H1 (cell line): ENCODE measurements at regions not wholly inside any gene's neighbourhood (a gene's known extent, or its start where the extent isn't known, plus 50 kb on each side); places are given as distances from the start of the nearest gene placed in this dataset.

Experiments used
- CTCF ChIA-PET: fragments of 300-600 bp; sonication (Branson Sonifier 250); formaldehyde crosslinking; loops from one replicate; lab custom pipeline; 2021; ENCODE audit not compliant: partially characterized antibody; lab: Charles Lee
- POLR2A ChIA-PET: fragments of 300-600 bp; sonication (Branson Sonifier 250); formaldehyde crosslinking; loops from one replicate; lab custom pipeline; 2021; ENCODE audit warnings: inconsistent platforms; ENCODE audit not compliant: partially characterized antibody; lab: Charles Lee
- DNase-seq, 2 experiments: peaks; one replicate each; pipeline versions ENCODE4 v3.0.0 to v3.0.0-alpha.2; 2010 to 2022; ENCODE audit warnings: low spot score in 2 of 2, low read depth in 1 of 2, mixed read lengths in 1 of 2
- FAIRE-seq: peaks from 2 replicates; lab custom pipeline; 2011; peaks lifted over from hg19 to GRCh38; lab: Jason Lieb, UNC
- H2AFZ ChIP-seq: 2 replicates; pipeline ENCODE4 v1.8.1; 2012; ENCODE audit warnings: low read length, inconsistent platforms
- H2AK5ac ChIP-seq: 2 replicates; pipeline ENCODE4 v1.6.1; 2013; ENCODE audit warnings: low read depth, low read length
- H2BK120ac ChIP-seq: replicated peaks from 2 replicates; pipeline ENCODE3; 2013; ENCODE audit warnings: low read depth, low read length, inconsistent platforms
- H2BK12ac ChIP-seq: 2 replicates; pipeline ENCODE4 v1.6.1; 2013; ENCODE audit warnings: low read depth, low read length
- H2BK15ac ChIP-seq: 2 replicates; pipeline ENCODE4 v1.6.1; 2013; ENCODE audit warnings: low read length
- H2BK20ac ChIP-seq: 2 replicates; pipeline ENCODE4 v1.6.1; 2013; ENCODE audit warnings: low read length
- H2BK5ac ChIP-seq: 2 replicates; pipeline ENCODE4 v1.6.1; 2013; ENCODE audit warnings: low read depth, low read length
- H3K14ac ChIP-seq: 2 replicates; pipeline ENCODE4 v1.6.1; 2013; ENCODE audit warnings: inconsistent platforms; ENCODE audit not compliant: insufficient read length
- H3K18ac ChIP-seq: 2 replicates; pipeline ENCODE4 v1.6.1; 2013; ENCODE audit warnings: low read length; ENCODE audit errors: extremely low read depth
- H3K23ac ChIP-seq: 2 replicates; pipeline ENCODE4 v1.6.1; 2013; ENCODE audit warnings: inconsistent platforms; ENCODE audit not compliant: insufficient read length
- H3K23me2 ChIP-seq: 2 replicates; pipeline ENCODE4 v1.6.1; 2013; ENCODE audit warnings: low read depth, low read length
- H3K27ac ChIP-seq: 2 replicates; pipeline ENCODE4 v1.6.1; 2011; ENCODE audit warnings: low read depth, low read length, inconsistent platforms
- H3K27me3 ChIP-seq, 4 experiments: replicated peaks in 1 of 4; 1 replicate in 1 of 4; 2 replicates in 3 of 4; pipeline versions ENCODE4 v1.6.1 to v1.8.1; 2011 to 2013; ENCODE audit warnings: low read length in 3 of 4, mild to moderate bottlenecking in 3 of 4, inconsistent platforms in 2 of 4, mixed read lengths in 2 of 4, moderate library complexity in 1 of 4; ENCODE audit not compliant: control insufficient read depth in 3 of 4, insufficient read depth in 3 of 4; ENCODE audit errors: extremely low read depth in 1 of 4
- H3K36me3 ChIP-seq, 4 experiments: 2 replicates each; pipeline versions ENCODE4 v1.6.1 to v1.8.1; 2011 to 2013; ENCODE audit warnings: mild to moderate bottlenecking in 4 of 4, low read length in 3 of 4, moderate library complexity in 2 of 4, control low read depth in 1 of 4, inconsistent platforms in 1 of 4; ENCODE audit not compliant: insufficient read depth in 4 of 4, control insufficient read depth in 2 of 4
- H3K4ac ChIP-seq: replicated peaks from 2 replicates; pipeline ENCODE3; 2013; ENCODE audit warnings: low read length, low read depth, mixed read lengths, inconsistent platforms; ENCODE audit not compliant: insufficient read length
- H3K4me1 ChIP-seq, 4 experiments: replicated peaks in 1 of 4; 1 replicate in 1 of 4; 2 replicates in 3 of 4; pipeline versions ENCODE4 v1.6.1 to v1.8.1; 2011 to 2013; ENCODE audit warnings: low read length in 3 of 4, inconsistent platforms in 2 of 4, mixed read lengths in 1 of 4; ENCODE audit not compliant: insufficient read depth in 4 of 4, control insufficient read depth in 3 of 4
- H3K4me2 ChIP-seq, 2 experiments: 2 replicates each; pipeline versions ENCODE4 v1.6.1 to v1.8.1; 2011 to 2013; ENCODE audit warnings: low read depth in 2 of 2, low read length in 2 of 2, control low read depth in 1 of 2, inconsistent platforms in 1 of 2, mild to moderate bottlenecking in 1 of 2; ENCODE audit not compliant: insufficient read depth in 1 of 2
- H3K4me3 ChIP-seq, 4 experiments: fragments of 200-600, 300-600 bp in 1 of 4; sonication (generic), shearing (Covaris generic), sonication (Bioruptor Twin) in 1 of 4; 2 replicates each; pipeline versions ENCODE4 v1.5.1 to v1.8.1; 2011 to 2016; ENCODE audit warnings: low read length in 4 of 4, low read depth in 3 of 4, control low read depth in 2 of 4, inconsistent platforms in 2 of 4, mild to moderate bottlenecking in 2 of 4, mixed read lengths in 1 of 4, moderate library complexity in 1 of 4; ENCODE audit not compliant: insufficient read depth in 2 of 4; ENCODE audit errors: extremely low read depth in 1 of 4
- H3K56ac ChIP-seq: replicated peaks from 2 replicates; pipeline ENCODE3; 2013; ENCODE audit warnings: low read depth, mild to moderate bottlenecking, mixed read lengths, low read length, inconsistent platforms; ENCODE audit not compliant: insufficient read length
- H3K79me1 ChIP-seq: 2 replicates; pipeline ENCODE4 v1.6.1; 2013; ENCODE audit warnings: low read depth, low read length, control low read depth
- H3K79me2 ChIP-seq, 2 experiments: 2 replicates each; pipeline versions ENCODE4 v1.6.1 to v1.8.1; 2012 to 2013; ENCODE audit warnings: low read length in 2 of 2, mild to moderate bottlenecking in 2 of 2, inconsistent platforms in 1 of 2; ENCODE audit not compliant: insufficient read depth in 2 of 2, control insufficient read depth in 1 of 2
- H3K9ac ChIP-seq, 4 experiments: replicated peaks in 1 of 4; 1 replicate in 1 of 4; 2 replicates in 3 of 4; pipeline versions ENCODE4 v1.6.1 to v1.8.1; 2011 to 2013; ENCODE audit warnings: low read depth in 3 of 4, low read length in 3 of 4, control low read depth in 2 of 4, mild to moderate bottlenecking in 2 of 4, moderate library complexity in 2 of 4, inconsistent platforms in 1 of 4; ENCODE audit errors: extremely low read depth in 1 of 4
- H3K9me3 ChIP-seq, 2 experiments: 2 replicates each; pipeline versions ENCODE4 v1.6.1 to v1.8.1; 2012 to 2013; ENCODE audit warnings: mild to moderate bottlenecking in 2 of 2, moderate library complexity in 2 of 2, control low read depth in 1 of 2, inconsistent platforms in 1 of 2, low read depth in 1 of 2, low read length in 1 of 2, mixed read lengths in 1 of 2; ENCODE audit not compliant: insufficient read depth in 2 of 2
- H4K20me1 ChIP-seq, 2 experiments: replicated peaks in 1 of 2; 2 replicates each; pipeline versions ENCODE3 to v1.8.1; 2011 to 2013; ENCODE audit warnings: inconsistent platforms in 2 of 2, low read length in 2 of 2, mild to moderate bottlenecking in 1 of 2; ENCODE audit not compliant: insufficient read depth in 2 of 2, control insufficient read depth in 1 of 2
- H4K5ac ChIP-seq: 2 replicates; pipeline ENCODE4 v1.6.1; 2013; ENCODE audit warnings: low read length, low read depth, mixed read lengths, inconsistent platforms; ENCODE audit not compliant: insufficient read length
- H4K8ac ChIP-seq: 2 replicates; pipeline ENCODE4 v1.8.0; 2013; ENCODE audit warnings: mild to moderate bottlenecking, moderate library complexity, low read length, inconsistent platforms; ENCODE audit not compliant: insufficient read depth; ENCODE audit errors: extremely low read depth
- H4K91ac ChIP-seq: replicated peaks from 2 replicates; pipeline ENCODE3; 2013; ENCODE audit warnings: low read length, mixed read lengths, inconsistent platforms; ENCODE audit not compliant: insufficient read length
- CHD2 ChIP-seq: IDR thresholded peaks from 2 replicates; pipeline ENCODE4 v1.6.1; 2012; ENCODE audit warnings: low read length, improper control_type of control experiment
- JUND ChIP-seq: IDR thresholded peaks from 2 replicates; pipeline ENCODE4 v1.6.1; 2011; ENCODE audit warnings: mild to moderate bottlenecking, improper control_type of control experiment, low read length
- TAF7 ChIP-seq: optimal IDR thresholded peaks from 2 replicates; pipeline ENCODE3; 2011; ENCODE audit warnings: low read depth, mild to moderate bottlenecking, inconsistent platforms, low read length, moderate library complexity, borderline replicate concordance
- WGBS, 2 experiments: shearing (Covaris generic) in 1 of 2; methylation state at CpG; one replicate each; pipeline versions ENCODE4 v1.1.6 to v1.1.7; 2013 to 2015; ENCODE audit warnings: low lambda C conversion rate in 2 of 2, mixed read lengths in 2 of 2, inconsistent platforms in 1 of 2, low coverage in 1 of 2, missing lambda C conversion rate in 1 of 2; ENCODE audit not compliant: insufficient replicate concordance in 2 of 2, insufficient coverage in 1 of 2, insufficient read length in 1 of 2; ENCODE audit errors: extremely low coverage in 1 of 2, missing lambda C conversion rate in 1 of 2; 5-methylcytosine and 5-hydroxymethylcytosine counted together

- no peak overlapping the region for H3K4ac ChIP-seq
- FAIRE-seq (no peak), DNase-seq (no peak)
- TF ChIP-seq CHD2 (no peak), JUND (no peak), TAF7 (no peak)
- H2BK20ac ChIP-seq, result no peak overlapping the region
- no peak overlapping the region for H3K4me3 ChIP-seq
- no peak overlapping the region for H3K14ac ChIP-seq
- no peaks in the 10 kb centered on the region for H3K4me1 ChIP-seq
- H3K79me2 ChIP-seq, result no peaks in the 10 kb centered on the region
- WGBS, 2 experiments, result 93% methylated on average over 2 of the region's 2 CpGs; no CpG with 5 or more reads in 1 of the 2 experiments
- no peak overlapping the region for H4K8ac ChIP-seq
- H3K56ac ChIP-seq, result no peak overlapping the region
- POLR2A ChIA-PET, result no interaction called here
- no peaks in the 10 kb centered on the region for H3K23me2 ChIP-seq
- no peaks in the 10 kb centered on the region for H4K20me1 ChIP-seq
- no peaks in the 10 kb centered on the region for H3K36me3 ChIP-seq
- no peak overlapping the region for H2BK120ac ChIP-seq
- H4K5ac ChIP-seq, result no peak overlapping the region
- H2BK12ac ChIP-seq, result no peak overlapping the region
- H3K23ac ChIP-seq, result no peak overlapping the region
- no peak overlapping the region for H2BK5ac ChIP-seq
- CTCF ChIA-PET, result no interaction called here
- no peak overlapping the region for H3K27ac ChIP-seq
- no peak overlapping the region for H2BK15ac ChIP-seq
- no peaks in the 10 kb centered on the region for H3K79me1 ChIP-seq
- no peak overlapping the region for H2AFZ ChIP-seq
- no peak overlapping the region for H4K91ac ChIP-seq
- H3K9me3 ChIP-seq, result no peaks in the 10 kb centered on the region
- no peak overlapping the region for H2AK5ac ChIP-seq
- no peak overlapping the region for H3K4me2 ChIP-seq
- H3K27me3 ChIP-seq, result no peaks in the 10 kb centered on the region
- no peak overlapping the region for H3K18ac ChIP-seq
- H3K9ac ChIP-seq, result no peak overlapping the region
These were observed 1008.0 kb downstream of the GLUD2 start for GRCh38 chrX:122055460-122055859.
